ENCODE measurements at regions not wholly inside any gene's neighbourhood (a gene's known extent, or its start where the extent isn't known, plus 50 kb on each side); places are given as distances from the start of the nearest gene placed in this dataset.

GRCh38 chr1:229716704-229717103 lies 90.7 kb downstream of the URB2 start:
- peak; percentile 3; the same call in 1 of the 2 replicates for TF ChIP-seq RAD21 (IDR thresholded peaks at IDR 0.05; ENCODE audit: low read depth)
- TF ChIP-seq NFIC (IDR thresholded peaks at IDR 0.05): no peak

GRCh38 chr1:229717786-229718576 lies 91.9 kb downstream of the URB2 start:
- no peak for TF ChIP-seq ZBTB7A (IDR thresholded peaks at IDR 0.05; ENCODE audit: low read depth)
- 0 out of 2 replicates have a peak, but pooled peaks have one; percentile 9 for TF ChIP-seq NFIC (IDR thresholded peaks at IDR 0.05)

GRCh38 chr1:229726061-229726460 lies 100.0 kb downstream of the URB2 start:
- no peak for TF ChIP-seq ZBTB7A (IDR thresholded peaks at IDR 0.05; ENCODE audit: low read depth)
- TF ChIP-seq TEAD4 (IDR thresholded peaks at IDR 0.05): no peak
- TF ChIP-seq CREB1 (IDR thresholded peaks at IDR 0.05; ENCODE audit: low read depth): no peak
- no peak for TF ChIP-seq RAD21 (IDR thresholded peaks at IDR 0.05; ENCODE audit: low read depth)
- TF ChIP-seq NFIC (IDR thresholded peaks at IDR 0.05): no peak
- no peak for TF ChIP-seq USF1 (IDR thresholded peaks at IDR 0.05)
- no peak for TF ChIP-seq TCF12 (IDR thresholded peaks at IDR 0.05; ENCODE audit: low read depth)
- no peak for TF ChIP-seq EGR1 (IDR thresholded peaks at IDR 0.05)
- TF ChIP-seq FOXM1 (IDR thresholded peaks at IDR 0.05; ENCODE audit: borderline replicate concordance, low read depth): no peak
- TF ChIP-seq EP300 (IDR thresholded peaks at IDR 0.05; ENCODE audit: borderline replicate concordance): no peak
- no peak for TF ChIP-seq REST (IDR thresholded peaks at IDR 0.05; ENCODE audit: low read depth)

- TF ChIP-seq CREB1 (IDR thresholded peaks at IDR 0.05; ENCODE audit: low read depth) (no peak), YY1 (IDR thresholded peaks at IDR 0.05; ENCODE audit: low read depth) (no peak), TAF1 (IDR thresholded peaks at IDR 0.05; ENCODE audit: low read depth) (no peak), TCF12 (IDR thresholded peaks at IDR 0.05; ENCODE audit: low read depth) (no peak), CEBPB (IDR thresholded peaks at IDR 0.05) (no peak), FOXM1 (IDR thresholded peaks at IDR 0.05; ENCODE audit: borderline replicate concordance, low read depth) (no peak), REST (IDR thresholded peaks at IDR 0.05; ENCODE audit: low read depth) (no peak), EP300 (IDR thresholded peaks at IDR 0.05; ENCODE audit: borderline replicate concordance) (no peak), RAD21 (IDR thresholded peaks at IDR 0.05; ENCODE audit: low read depth) (no peak)
Measured at GRCh38 chr1:229729916-229730315, 103.9 kb downstream of the URB2 start.

- no peak for TF ChIP-seq TAF1 (IDR thresholded peaks at IDR 0.05; ENCODE audit: low read depth)
- no peak for TF ChIP-seq CREB1 (IDR thresholded peaks at IDR 0.05; ENCODE audit: low read depth)
- TF ChIP-seq MAX (IDR thresholded peaks at IDR 0.05): no peak
- TF ChIP-seq USF1 (IDR thresholded peaks at IDR 0.05): no peak
- TF ChIP-seq CEBPB (IDR thresholded peaks at IDR 0.05): no peak
- TF ChIP-seq RAD21 (IDR thresholded peaks at IDR 0.05; ENCODE audit: low read depth): no peak
- no peak for TF ChIP-seq EGR1 (IDR thresholded peaks at IDR 0.05)
- TF ChIP-seq TCF12 (IDR thresholded peaks at IDR 0.05; ENCODE audit: low read depth): no peak
- TF ChIP-seq ZBTB7A (IDR thresholded peaks at IDR 0.05; ENCODE audit: low read depth): no peak
Measured at GRCh38 chr1:229730573-229730972, 104.5 kb downstream of the URB2 start.

GRCh38 chr1:229732061-229732460 lies 106.0 kb downstream of the URB2 start:
- TF ChIP-seq FOXM1 (IDR thresholded peaks at IDR 0.05; ENCODE audit: borderline replicate concordance, low read depth): no peak
- no peak for TF ChIP-seq ZBTB7A (IDR thresholded peaks at IDR 0.05; ENCODE audit: low read depth)
- no peak for TF ChIP-seq CEBPB (IDR thresholded peaks at IDR 0.05)
- no peak for TF ChIP-seq YY1 (IDR thresholded peaks at IDR 0.05; ENCODE audit: low read depth)
- TF ChIP-seq EP300 (IDR thresholded peaks at IDR 0.05; ENCODE audit: borderline replicate concordance): no peak
- TF ChIP-seq RAD21 (IDR thresholded peaks at IDR 0.05; ENCODE audit: low read depth): no peak
- TF ChIP-seq CREB1 (IDR thresholded peaks at IDR 0.05; ENCODE audit: low read depth): no peak
- no peak for TF ChIP-seq TAF1 (IDR thresholded peaks at IDR 0.05; ENCODE audit: low read depth)
- no peak for TF ChIP-seq USF1 (IDR thresholded peaks at IDR 0.05)
- TF ChIP-seq REST (IDR thresholded peaks at IDR 0.05; ENCODE audit: low read depth): no peak
- no peak for TF ChIP-seq TEAD4 (IDR thresholded peaks at IDR 0.05)
- TF ChIP-seq EGR1 (IDR thresholded peaks at IDR 0.05): no peak
- no peak for TF ChIP-seq MAX (IDR thresholded peaks at IDR 0.05)
- TF ChIP-seq NFIC (IDR thresholded peaks at IDR 0.05): no peak
